ENCODE measurements at regions not wholly inside any gene's neighbourhood (a gene's known extent, or its start where the extent isn't known, plus 50 kb on each side); places are given as distances from the start of the nearest gene placed in this dataset.
A peak's percentile ranks its signal among the peaks of the same experiment; 100 is the strongest.
"Not testable (repeated sequence)": the region's sequence is repeated elsewhere in the genome, so short reads cannot be mapped to it uniquely, and the experiment has no call there.

DNA sequence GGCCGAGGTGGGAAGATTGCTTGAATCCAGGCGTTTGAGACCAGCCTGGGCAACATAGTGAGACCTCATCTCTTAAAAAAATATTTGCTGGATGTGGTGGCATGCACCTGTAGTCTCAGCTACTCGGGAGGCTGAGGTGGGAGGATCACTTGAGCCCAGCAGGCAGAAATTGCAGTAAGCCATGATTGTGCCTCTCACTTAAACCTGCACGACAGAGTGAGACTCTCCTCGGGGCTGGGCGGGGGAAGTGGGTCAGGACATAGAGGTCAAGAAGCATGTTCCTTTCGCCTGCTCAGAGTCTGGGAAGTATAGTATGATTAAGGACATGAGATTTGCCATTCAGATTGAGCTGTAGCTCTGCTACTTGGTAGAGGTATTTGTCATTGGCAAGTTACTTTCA, 52.3 kb downstream of the SEPTIN7 start:
- DNase-seq, result not testable (repeated sequence)

DNA sequence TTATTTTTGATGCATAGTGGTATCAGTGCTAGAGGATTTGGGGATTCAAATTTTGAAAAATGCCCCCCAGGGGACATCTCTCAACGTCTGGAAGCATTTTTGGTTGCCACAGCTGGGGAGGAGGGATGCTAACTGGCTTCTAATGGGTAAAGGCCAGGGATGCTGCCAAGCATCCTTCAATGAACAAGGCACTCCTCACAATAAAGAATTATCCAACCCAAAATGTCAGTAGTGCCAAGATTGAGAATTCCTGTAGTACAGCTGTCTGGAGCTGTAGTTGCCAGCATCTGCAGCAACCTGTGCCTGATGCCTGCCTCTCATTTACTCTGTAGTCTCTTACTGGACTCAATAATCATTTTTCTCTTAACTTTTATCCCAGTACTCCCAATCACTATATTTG, 53.5 kb downstream of the SEPTIN7 start:
- DNase-seq, result no peak

DNA sequence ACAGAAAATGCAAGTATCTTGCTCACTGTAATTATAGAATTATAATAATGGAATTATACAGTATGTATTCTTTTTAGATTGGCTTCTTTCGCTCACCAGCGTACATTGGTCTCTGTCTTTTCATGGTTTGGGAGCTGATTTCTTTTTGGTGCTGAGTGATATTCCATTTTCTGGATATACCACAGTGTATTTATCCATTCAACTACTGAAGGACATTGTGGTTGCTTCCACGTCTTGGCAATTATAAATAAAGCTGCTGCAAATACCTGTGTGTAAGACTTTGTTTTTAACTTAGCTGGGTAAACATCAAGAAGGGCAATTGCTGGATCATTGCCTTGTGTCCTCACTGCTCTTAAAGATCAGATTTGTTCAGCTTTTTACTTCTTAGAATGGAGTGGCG, 55.3 kb downstream of the SEPTIN7 start:
- no peak for DNase-seq

DNA sequence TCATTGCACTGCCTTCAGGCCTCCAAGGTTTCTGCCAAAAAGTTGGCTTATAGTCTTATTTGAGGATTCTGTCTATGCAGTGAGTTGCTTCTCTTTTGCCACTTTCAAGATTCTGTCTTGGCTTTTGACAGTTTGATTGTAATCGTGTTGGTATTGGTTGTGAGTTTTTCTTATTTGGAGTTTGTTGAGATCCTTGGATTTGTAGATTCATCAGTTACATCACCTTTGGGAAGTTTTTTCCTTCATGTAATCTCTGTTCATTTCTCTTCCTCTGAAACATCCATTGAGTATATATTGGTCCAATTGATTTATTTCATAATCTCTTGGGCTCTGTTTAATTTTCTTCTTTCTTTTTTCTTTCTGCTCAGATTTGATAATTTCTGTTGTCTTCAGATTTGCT, 59.8 kb downstream of the SEPTIN7 start:
- DNase-seq, result no peak

DNA sequence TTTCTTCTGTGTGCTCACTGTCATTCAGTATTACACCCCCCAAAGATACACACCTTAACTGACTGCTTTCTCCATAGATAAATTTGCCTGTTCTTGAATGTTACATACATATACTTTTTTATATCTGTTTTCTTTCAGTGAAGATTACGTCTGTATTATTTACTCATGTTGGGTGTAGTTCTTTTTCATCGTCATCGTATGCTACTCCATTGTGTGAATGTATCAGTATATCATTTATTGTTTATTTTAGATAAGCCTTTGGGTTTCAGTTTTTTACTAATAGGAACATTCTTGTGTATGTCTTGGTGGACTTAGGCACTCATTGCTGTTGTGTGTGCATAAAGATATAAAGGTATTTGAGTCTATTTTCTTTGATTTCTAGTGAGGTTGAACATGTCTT, 64.4 kb downstream of the SEPTIN7 start:
- DNase-seq, result no peak

DNA sequence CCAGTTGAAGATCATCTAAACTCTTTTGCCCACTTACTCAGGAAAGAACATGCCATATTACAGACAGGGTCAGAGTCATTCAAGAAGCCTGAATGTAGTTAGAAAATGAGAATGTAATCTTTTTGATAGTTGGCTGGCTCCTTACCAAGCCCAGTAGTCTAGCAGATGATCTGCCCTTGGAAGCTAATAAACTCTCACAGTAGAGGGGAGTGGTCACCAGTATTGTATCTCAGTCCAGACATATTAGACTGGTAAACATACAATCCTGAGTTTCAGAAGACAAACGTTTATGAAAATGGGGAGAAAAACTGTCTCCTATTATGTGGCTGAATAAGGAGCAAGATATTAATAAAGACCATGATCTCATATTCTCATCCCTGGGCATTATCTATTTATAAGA, 65.3 kb downstream of the SEPTIN7 start:
- DNase-seq, result no peak

DNA sequence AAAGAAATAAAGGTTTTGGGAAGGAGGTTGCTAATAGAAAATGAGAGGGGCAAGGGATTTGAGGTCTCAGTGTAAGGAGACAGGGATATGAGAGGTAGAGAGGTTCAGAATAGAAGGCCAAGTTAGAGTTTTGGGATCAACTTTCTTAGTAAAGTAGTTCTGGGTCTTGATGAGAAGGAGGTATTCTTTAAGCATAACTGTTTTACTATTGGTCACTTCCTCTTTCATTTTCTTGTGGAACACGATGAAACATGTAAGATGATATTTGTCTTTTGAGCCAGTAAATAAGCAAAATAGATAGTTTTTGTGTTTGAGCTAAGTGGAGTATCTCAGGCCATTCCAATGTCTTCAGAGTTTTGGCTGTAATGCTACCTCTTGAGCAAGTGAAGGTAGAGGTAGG, 68.3 kb downstream of the SEPTIN7 start:
- not testable (repeated sequence) for DNase-seq

DNA sequence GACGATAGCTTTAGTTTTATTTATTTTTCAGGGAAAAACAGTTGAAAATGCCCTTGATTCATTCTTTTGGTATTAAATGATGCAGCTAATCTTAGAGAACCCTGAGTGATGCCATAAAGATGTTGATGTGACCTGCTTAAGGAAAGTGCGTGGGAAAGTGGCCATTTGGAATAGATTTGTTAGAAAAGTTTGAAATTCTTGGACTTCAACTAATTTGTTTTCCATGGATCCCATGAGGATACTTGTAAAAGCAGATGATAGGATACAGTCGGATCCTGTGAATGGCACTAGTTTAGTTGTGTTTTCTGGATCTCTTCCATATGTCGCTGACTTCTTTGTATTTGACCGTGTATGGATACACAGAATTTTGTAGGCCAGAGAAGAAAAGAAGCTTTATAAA, 69.0 kb downstream of the SEPTIN7 start:
- DNase-seq, result no peak

DNA sequence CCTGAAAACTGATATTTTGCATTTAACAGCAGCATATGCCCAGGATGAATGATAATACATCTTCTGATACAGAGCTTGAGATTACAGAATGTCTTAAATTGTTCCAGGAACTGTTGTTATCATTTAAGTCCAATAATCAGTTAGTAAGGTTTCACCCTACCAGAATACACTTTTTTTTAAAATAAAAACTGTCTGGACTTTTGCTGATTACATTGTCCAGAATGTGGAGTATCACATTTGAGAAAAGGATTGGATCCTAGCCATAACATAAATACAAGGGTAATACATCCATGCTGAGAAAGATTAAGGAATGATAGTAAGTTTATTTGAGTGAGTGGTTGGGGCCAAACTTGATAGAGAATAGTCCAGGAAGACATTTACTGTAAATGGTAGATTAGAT, 71.0 kb downstream of the SEPTIN7 start:
- DNase-seq, result no peak

DNA sequence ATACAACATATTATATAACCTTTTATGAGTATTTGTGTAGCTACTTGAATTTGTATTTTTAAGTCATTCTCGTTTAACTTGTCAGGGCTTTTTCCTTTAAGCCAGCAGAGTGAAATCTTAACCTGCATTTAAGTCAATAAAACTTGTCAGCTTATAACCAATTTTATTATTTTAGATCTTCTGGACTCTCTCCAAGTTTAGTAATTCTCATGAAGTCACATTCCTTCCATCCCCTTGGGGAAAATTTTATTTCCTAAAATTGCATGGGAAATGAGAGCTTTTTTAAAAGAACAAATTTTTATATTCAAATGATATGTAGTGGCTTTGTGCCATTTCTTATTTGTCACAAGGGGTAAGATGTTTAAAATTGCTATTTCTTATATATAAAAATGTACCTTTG, 74.0 kb downstream of the SEPTIN7 start:
- no peak for DNase-seq

DNA sequence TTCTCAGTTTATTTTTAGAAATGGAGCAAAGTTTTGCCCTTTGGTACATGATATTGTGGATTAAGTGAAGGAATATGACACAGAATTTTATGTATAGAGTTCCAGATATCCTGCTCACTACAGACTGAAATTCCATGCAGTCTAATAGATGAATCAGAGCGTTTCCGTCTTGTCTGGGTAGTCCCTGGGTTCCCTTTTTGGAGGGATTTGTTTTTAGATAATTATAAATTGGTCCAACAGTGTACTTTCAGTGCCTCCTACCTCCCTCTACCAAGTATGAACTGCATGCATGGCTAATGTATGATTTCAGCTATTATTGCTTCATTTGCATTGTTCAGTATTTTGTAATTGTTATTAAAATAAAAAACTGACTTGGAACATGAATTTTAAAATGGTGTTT, 74.4 kb downstream of the SEPTIN7 start:
- no peak for DNase-seq

DNA sequence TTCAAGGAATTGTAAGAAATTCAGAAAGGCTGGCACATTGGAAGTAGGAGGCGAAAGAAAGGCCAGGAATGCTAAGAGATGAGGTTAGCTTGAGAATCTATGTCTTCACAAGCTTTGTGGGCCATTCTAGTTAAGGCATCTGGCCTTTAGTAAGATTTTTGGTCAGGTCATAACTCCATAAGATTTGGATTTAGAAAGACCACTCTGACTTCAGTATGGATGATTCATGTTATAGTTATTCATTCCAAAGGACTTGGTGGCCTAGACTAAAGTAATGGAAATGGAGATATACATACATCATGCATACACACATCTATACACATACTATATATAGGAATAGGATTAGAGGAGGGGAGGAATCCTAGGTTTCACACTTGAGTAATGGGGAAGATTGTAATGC, 77.5 kb downstream of the SEPTIN7 start:
- no peak for DNase-seq

DNA sequence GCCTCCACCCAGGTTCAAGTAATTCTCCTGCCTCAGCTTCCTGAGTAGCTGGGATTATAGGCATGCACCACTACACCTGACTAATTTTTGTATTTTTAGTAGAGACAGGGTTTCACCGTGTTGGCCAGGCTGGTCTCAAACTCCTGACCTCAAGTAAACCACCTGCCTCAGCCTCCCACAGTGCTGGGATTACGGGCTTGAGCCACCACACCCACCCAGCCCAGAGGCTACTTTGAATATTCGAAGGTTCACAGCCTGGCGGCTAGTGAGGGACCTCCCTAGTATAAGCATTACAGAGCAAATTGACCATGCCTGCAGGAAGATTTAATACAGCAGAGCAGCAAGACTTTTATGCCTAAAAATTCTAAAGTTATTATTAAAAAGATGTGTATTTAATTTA, 86.6 kb downstream of the SEPTIN7 start:
- not testable (repeated sequence) for DNase-seq

DNA sequence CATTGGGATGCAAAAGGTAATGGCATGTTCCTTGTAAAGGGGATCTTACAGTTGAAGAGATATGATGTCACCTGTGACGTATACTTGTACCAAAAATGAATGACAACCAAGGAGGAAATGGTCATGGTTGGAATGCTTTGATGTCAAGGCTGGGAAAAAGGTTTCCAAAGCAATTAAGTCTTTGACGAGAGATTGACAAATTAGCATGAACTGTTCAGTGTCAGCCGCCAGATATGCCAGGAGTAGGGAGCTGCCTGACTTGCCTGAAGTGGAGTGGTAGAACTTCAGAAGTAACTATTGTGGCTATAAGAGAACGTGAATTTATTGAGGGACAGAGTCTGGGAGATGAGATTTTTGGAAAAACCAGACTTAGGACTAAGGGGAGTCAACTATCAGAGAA, 88.1 kb downstream of the SEPTIN7 start:
- DNase-seq, result no peak

DNA sequence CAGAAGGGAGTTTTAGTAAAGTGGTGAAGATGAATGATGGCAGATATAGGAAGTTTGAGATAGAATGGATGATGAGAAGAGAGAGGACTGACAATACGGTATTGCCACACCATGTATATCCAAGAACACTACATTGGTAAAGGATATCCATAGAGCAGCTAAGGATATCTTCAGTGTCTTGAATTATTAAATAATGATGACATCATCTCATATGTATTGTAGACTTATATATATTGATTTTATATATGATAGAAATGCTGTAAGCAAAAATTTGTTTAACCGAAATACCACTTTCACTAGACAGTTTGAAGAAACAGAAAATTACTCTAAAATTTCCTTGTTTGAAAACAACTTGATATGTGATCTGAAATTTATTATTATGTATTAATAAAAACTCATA, 89.0 kb downstream of the SEPTIN7 start:
- no peak for DNase-seq

DNA sequence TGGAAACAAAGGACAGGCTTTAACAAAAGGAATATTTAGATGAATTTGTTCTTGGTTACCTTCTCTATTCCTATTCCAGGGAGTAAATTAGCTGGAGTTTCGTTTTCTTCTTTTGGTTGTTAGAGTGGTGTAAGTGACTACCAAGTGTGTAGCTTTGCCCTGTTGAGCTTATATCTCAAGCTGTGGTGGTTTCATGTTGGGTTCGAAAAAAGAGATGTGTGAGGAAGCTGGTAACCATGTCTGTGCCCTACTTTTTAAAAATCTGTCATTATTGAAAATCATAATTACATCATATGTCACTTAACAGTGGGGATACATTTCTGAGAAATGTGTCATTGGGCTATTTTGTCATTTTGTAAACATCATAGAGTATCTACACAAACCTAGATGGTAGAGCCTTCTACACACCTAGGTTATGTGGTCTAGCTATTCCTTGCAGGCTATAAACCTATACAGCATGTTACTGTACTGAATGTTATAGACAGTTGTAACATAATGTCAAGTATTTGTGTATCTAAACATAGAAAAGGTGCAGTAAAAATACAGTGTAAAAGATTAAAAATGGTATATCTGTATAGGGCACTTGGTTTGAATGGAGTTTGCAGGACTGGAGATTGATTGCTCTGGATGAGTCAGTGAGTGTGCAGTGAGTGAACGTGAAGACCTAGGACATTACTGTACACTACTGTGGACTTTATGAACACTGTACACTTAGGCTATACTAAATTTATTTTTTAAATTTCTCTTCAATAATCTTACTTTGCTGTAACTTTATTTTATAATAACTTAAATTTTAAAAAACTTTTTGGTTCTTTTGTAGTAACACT, 90.4 kb downstream of the SEPTIN7 start:
- DNase-seq, result no peak

DNA sequence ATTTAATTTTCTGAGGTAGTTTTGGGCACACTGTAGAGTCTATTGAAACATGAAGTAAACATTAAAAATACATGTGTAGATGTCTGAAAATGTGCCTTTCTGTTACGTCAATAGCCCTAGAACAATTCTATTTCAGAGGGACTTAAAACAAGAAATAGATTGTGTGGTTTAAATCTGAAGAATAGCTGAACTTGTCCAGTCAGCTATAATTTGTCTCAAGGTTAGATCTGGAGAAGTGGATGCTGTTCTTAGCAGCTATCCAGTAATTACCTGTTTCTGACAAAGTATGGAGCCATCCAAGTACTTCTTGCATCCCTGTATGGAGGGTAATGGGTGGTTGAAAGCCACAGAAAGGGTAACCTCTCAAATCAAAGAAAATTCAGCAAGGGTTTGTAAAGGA, 92.8 kb downstream of the SEPTIN7 start:
- no peak for DNase-seq

DNA sequence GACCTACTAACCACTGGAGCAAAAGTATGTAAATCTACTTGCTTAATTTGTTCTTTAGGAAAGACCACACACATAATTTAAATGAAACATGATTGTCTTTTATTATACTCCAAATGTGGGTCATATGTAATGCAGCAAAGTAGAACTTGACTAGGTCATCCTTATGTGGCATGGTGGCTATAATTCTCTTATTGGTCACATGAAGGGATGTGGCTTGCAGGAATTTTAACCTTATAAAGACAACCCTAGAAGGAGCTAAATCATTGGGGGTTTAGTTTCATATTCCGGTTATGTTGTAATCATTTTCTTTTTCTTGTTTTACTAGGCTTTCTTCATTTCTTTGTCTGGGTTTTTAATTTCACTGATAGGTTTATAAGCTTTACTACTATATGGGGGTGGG, 93.9 kb downstream of the SEPTIN7 start:
- DNase-seq, result no peak

DNA sequence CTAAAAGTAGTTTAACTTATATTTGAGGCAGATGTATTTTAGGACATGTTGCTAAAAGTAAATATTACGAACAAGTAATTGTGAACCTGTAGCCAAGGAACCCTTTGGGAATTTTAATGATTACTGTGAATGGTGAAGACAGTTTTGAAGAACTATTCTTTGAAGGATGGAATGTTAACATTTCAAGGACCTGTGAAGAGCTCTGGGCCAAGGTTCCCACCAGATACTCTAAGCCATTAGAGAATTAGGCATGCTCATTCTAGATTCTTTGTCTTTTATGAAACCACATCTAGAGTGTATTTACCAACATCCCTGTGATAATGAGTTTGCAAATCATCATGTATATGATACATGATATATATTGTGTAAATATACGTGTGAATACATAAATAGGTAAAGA, 99.8 kb downstream of the SEPTIN7 start:
- DNase-seq, result no peak

DNA sequence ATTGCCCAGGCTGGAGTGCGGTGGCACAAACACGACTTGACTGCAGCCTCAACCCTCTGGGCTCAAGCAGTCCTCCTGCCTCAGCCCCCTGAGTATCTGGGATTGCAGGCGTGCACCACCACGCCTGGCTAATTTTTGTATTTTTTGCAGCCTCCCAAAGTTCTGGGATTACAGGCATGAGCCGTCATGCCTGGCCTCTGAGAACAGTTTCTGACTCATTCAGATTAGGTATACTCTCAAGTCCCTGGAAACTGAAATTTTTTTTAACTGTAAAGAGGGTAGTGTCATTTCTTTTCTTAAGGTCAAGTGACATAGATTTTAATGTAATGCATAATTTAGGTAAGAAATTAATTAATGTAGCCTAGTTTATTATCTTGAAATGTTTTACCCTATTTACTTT, 104.7 kb downstream of the SEPTIN7 start:
- DNase-seq, result no peak

DNA sequence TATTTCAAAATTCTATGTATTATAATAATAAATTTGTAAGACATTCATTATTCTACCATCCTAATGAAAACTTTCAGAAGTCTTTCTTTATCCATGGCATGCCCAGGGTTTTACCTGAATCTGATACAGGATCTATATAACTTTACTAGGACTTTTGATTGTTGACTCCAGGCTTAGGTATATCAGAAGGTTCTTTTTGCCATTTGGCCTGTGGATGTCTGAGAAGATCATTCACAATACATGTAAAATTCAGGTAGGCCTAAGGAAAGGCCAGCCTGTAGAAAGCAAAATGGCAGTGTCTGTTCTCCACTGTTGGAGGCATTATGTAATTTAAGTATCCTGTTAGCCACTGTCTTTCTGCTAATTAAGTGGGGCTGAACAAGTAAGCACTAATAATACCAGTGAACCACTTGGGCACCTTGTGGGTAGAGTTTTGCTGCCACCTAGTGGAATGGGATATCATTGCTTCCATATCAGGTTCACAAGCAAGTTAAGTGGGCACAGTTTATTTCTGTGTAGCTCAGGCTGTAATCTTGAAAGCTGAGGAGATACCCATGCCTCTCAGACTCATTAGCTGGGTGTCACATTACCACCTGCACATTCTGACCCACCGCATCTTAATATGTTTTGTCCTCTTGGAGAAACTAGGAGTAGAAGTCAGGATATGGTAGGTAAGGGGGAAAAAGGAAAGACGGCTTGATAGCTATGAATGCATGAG, 105.5 kb downstream of the SEPTIN7 start:
- peak; percentile 64 for DNase-seq

DNA sequence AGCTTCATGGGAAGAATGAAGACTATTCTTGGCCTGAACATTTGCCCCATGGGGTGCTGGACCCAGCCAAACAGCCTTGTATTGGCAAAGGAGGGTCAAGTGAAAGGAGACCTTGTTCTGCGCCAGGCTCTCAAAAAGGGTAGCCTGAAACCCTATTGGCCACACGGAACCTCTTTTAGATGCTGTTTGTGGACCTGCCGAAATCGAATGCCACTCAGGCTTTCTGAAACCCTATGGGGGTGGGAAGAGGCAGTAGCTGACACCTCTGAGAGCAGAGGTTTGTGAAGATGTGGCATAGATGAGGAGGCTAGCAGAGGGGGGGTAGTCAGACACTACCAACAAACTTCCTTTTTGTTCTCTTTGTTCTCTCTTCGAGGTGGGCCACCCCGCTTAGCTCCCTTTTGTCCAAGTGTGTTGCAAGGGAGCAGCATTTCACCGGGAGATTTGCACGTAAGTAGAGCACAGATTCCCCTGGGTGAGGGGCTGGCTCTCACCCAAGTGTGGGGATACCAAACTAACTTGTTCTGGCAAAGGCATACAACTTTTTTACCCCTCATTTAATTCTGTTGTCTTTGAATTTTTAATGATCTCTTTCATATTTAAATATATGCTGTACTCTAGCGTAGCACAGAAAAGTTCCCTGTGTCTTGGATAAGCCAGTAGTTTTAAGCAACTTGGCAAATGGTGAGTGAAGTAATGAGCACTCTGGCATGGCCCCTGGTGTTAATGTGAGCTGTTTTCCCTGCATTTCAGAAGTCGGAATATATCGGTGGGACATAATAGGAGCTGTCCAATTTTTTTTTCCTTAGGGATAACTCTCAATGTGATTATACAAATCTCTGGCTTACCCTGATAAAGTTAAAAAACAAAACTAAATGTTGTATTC, 107.7 kb downstream of the SEPTIN7 start:
- DNase-seq, result no peak

DNA sequence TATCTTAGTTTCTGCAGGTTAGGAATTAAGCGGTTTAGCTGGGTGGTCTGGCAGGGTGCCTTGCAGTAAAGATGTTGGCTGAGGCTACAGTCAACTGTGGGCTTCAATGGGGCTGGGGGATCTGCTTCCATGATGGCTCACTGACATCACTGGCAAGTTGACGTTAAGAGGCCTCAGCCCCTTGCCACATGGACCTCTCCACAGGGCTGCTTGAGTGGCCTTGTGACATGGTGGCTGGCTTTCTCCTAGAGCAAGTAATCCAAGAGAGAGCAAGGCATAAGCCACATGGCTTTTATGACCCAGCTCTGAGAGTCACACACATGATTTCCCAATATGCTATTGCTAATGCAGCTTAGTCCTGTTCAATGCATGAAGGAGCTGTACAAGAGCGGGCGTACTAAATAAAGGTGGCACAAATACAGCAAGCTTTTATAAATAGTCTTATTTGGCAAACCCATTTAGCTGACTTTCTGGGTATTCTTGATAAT, 109.1 kb downstream of the SEPTIN7 start:
- DNase-seq, result no peak
